H1 (cell line): ENCODE measurements at regions not wholly inside any gene's neighbourhood (a gene's known extent, or its start where the extent isn't known, plus 50 kb on each side); places are given as distances from the start of the nearest gene placed in this dataset.

ENCODE experiments used
- CTCF ChIA-PET: fragments of 300-600 bp; sonication (Branson Sonifier 250); formaldehyde crosslinking; loops from one replicate; lab custom pipeline; 2021; ENCODE audit not compliant: partially characterized antibody; lab: Charles Lee
- POLR2A ChIA-PET: fragments of 300-600 bp; sonication (Branson Sonifier 250); formaldehyde crosslinking; loops from one replicate; lab custom pipeline; 2021; ENCODE audit warnings: inconsistent platforms; ENCODE audit not compliant: partially characterized antibody; lab: Charles Lee
- DNase-seq, 2 experiments: peaks; one replicate each; pipeline versions ENCODE4 v3.0.0 to v3.0.0-alpha.2; 2010 to 2022; ENCODE audit warnings: low spot score in 2 of 2, low read depth in 1 of 2, mixed read lengths in 1 of 2
- FAIRE-seq: peaks from 2 replicates; lab custom pipeline; 2011; peaks lifted over from hg19 to GRCh38; lab: Jason Lieb, UNC
- H2AFZ ChIP-seq: 2 replicates; pipeline ENCODE4 v1.8.1; 2012; ENCODE audit warnings: low read length, inconsistent platforms
- H2AK5ac ChIP-seq: 2 replicates; pipeline ENCODE4 v1.6.1; 2013; ENCODE audit warnings: low read depth, low read length
- H2BK120ac ChIP-seq: replicated peaks from 2 replicates; pipeline ENCODE3; 2013; ENCODE audit warnings: low read depth, low read length, inconsistent platforms
- H2BK12ac ChIP-seq: 2 replicates; pipeline ENCODE4 v1.6.1; 2013; ENCODE audit warnings: low read depth, low read length
- H2BK15ac ChIP-seq: 2 replicates; pipeline ENCODE4 v1.6.1; 2013; ENCODE audit warnings: low read length
- H2BK20ac ChIP-seq: 2 replicates; pipeline ENCODE4 v1.6.1; 2013; ENCODE audit warnings: low read length
- H2BK5ac ChIP-seq: 2 replicates; pipeline ENCODE4 v1.6.1; 2013; ENCODE audit warnings: low read depth, low read length
- H3K14ac ChIP-seq: 2 replicates; pipeline ENCODE4 v1.6.1; 2013; ENCODE audit warnings: inconsistent platforms; ENCODE audit not compliant: insufficient read length
- H3K18ac ChIP-seq: 2 replicates; pipeline ENCODE4 v1.6.1; 2013; ENCODE audit warnings: low read length; ENCODE audit errors: extremely low read depth
- H3K23ac ChIP-seq: 2 replicates; pipeline ENCODE4 v1.6.1; 2013; ENCODE audit warnings: inconsistent platforms; ENCODE audit not compliant: insufficient read length
- H3K23me2 ChIP-seq: 2 replicates; pipeline ENCODE4 v1.6.1; 2013; ENCODE audit warnings: low read depth, low read length
- H3K27ac ChIP-seq: 2 replicates; pipeline ENCODE4 v1.6.1; 2011; ENCODE audit warnings: low read depth, low read length, inconsistent platforms
- H3K27me3 ChIP-seq, 4 experiments: replicated peaks in 1 of 4; 1 replicate in 1 of 4; 2 replicates in 3 of 4; pipeline versions ENCODE4 v1.6.1 to v1.8.1; 2011 to 2013; ENCODE audit warnings: low read length in 3 of 4, mild to moderate bottlenecking in 3 of 4, inconsistent platforms in 2 of 4, mixed read lengths in 2 of 4, moderate library complexity in 1 of 4; ENCODE audit not compliant: control insufficient read depth in 3 of 4, insufficient read depth in 3 of 4; ENCODE audit errors: extremely low read depth in 1 of 4
- H3K36me3 ChIP-seq, 4 experiments: 2 replicates each; pipeline versions ENCODE4 v1.6.1 to v1.8.1; 2011 to 2013; ENCODE audit warnings: mild to moderate bottlenecking in 4 of 4, low read length in 3 of 4, moderate library complexity in 2 of 4, control low read depth in 1 of 4, inconsistent platforms in 1 of 4; ENCODE audit not compliant: insufficient read depth in 4 of 4, control insufficient read depth in 2 of 4
- H3K4ac ChIP-seq: replicated peaks from 2 replicates; pipeline ENCODE3; 2013; ENCODE audit warnings: low read length, low read depth, mixed read lengths, inconsistent platforms; ENCODE audit not compliant: insufficient read length
- H3K4me1 ChIP-seq, 4 experiments: replicated peaks in 1 of 4; 1 replicate in 1 of 4; 2 replicates in 3 of 4; pipeline versions ENCODE4 v1.6.1 to v1.8.1; 2011 to 2013; ENCODE audit warnings: low read length in 3 of 4, inconsistent platforms in 2 of 4, mixed read lengths in 1 of 4; ENCODE audit not compliant: insufficient read depth in 4 of 4, control insufficient read depth in 3 of 4
- H3K4me2 ChIP-seq, 2 experiments: 2 replicates each; pipeline versions ENCODE4 v1.6.1 to v1.8.1; 2011 to 2013; ENCODE audit warnings: low read depth in 2 of 2, low read length in 2 of 2, control low read depth in 1 of 2, inconsistent platforms in 1 of 2, mild to moderate bottlenecking in 1 of 2; ENCODE audit not compliant: insufficient read depth in 1 of 2
- H3K4me3 ChIP-seq, 4 experiments: fragments of 200-600, 300-600 bp in 1 of 4; sonication (generic), shearing (Covaris generic), sonication (Bioruptor Twin) in 1 of 4; 2 replicates each; pipeline versions ENCODE4 v1.5.1 to v1.8.1; 2011 to 2016; ENCODE audit warnings: low read length in 4 of 4, low read depth in 3 of 4, control low read depth in 2 of 4, inconsistent platforms in 2 of 4, mild to moderate bottlenecking in 2 of 4, mixed read lengths in 1 of 4, moderate library complexity in 1 of 4; ENCODE audit not compliant: insufficient read depth in 2 of 4; ENCODE audit errors: extremely low read depth in 1 of 4
- H3K56ac ChIP-seq: replicated peaks from 2 replicates; pipeline ENCODE3; 2013; ENCODE audit warnings: low read depth, mild to moderate bottlenecking, mixed read lengths, low read length, inconsistent platforms; ENCODE audit not compliant: insufficient read length
- H3K79me1 ChIP-seq: 2 replicates; pipeline ENCODE4 v1.6.1; 2013; ENCODE audit warnings: low read depth, low read length, control low read depth
- H3K79me2 ChIP-seq, 2 experiments: 2 replicates each; pipeline versions ENCODE4 v1.6.1 to v1.8.1; 2012 to 2013; ENCODE audit warnings: low read length in 2 of 2, mild to moderate bottlenecking in 2 of 2, inconsistent platforms in 1 of 2; ENCODE audit not compliant: insufficient read depth in 2 of 2, control insufficient read depth in 1 of 2
- H3K9ac ChIP-seq, 4 experiments: replicated peaks in 1 of 4; 1 replicate in 1 of 4; 2 replicates in 3 of 4; pipeline versions ENCODE4 v1.6.1 to v1.8.1; 2011 to 2013; ENCODE audit warnings: low read depth in 3 of 4, low read length in 3 of 4, control low read depth in 2 of 4, mild to moderate bottlenecking in 2 of 4, moderate library complexity in 2 of 4, inconsistent platforms in 1 of 4; ENCODE audit errors: extremely low read depth in 1 of 4
- H3K9me3 ChIP-seq, 2 experiments: 2 replicates each; pipeline versions ENCODE4 v1.6.1 to v1.8.1; 2012 to 2013; ENCODE audit warnings: mild to moderate bottlenecking in 2 of 2, moderate library complexity in 2 of 2, control low read depth in 1 of 2, inconsistent platforms in 1 of 2, low read depth in 1 of 2, low read length in 1 of 2, mixed read lengths in 1 of 2; ENCODE audit not compliant: insufficient read depth in 2 of 2
- H4K20me1 ChIP-seq, 2 experiments: replicated peaks in 1 of 2; 2 replicates each; pipeline versions ENCODE3 to v1.8.1; 2011 to 2013; ENCODE audit warnings: inconsistent platforms in 2 of 2, low read length in 2 of 2, mild to moderate bottlenecking in 1 of 2; ENCODE audit not compliant: insufficient read depth in 2 of 2, control insufficient read depth in 1 of 2
- H4K5ac ChIP-seq: 2 replicates; pipeline ENCODE4 v1.6.1; 2013; ENCODE audit warnings: low read length, low read depth, mixed read lengths, inconsistent platforms; ENCODE audit not compliant: insufficient read length
- H4K8ac ChIP-seq: 2 replicates; pipeline ENCODE4 v1.8.0; 2013; ENCODE audit warnings: mild to moderate bottlenecking, moderate library complexity, low read length, inconsistent platforms; ENCODE audit not compliant: insufficient read depth; ENCODE audit errors: extremely low read depth
- H4K91ac ChIP-seq: replicated peaks from 2 replicates; pipeline ENCODE3; 2013; ENCODE audit warnings: low read length, mixed read lengths, inconsistent platforms; ENCODE audit not compliant: insufficient read length
- BRCA1 ChIP-seq: IDR thresholded peaks from 2 replicates; pipeline ENCODE4 v1.6.1; 2012; ENCODE audit warnings: low read depth, low read length, improper control_type of control experiment
- CHD2 ChIP-seq: IDR thresholded peaks from 2 replicates; pipeline ENCODE4 v1.6.1; 2012; ENCODE audit warnings: low read length, improper control_type of control experiment
- E2F6 ChIP-seq: IDR thresholded peaks from 2 replicates; pipeline ENCODE4 v1.6.1; 2012; ENCODE audit warnings: inconsistent platforms
- EGR1 ChIP-seq: IDR thresholded peaks from 2 replicates; pipeline ENCODE4 v1.6.1; 2011; ENCODE audit warnings: low read depth, low read length, borderline replicate concordance
- FOSL1 ChIP-seq: IDR thresholded peaks from 2 replicates; pipeline ENCODE4 v1.6.1; 2011; ENCODE audit warnings: mild to moderate bottlenecking, low read depth, low read length, moderate library complexity; ENCODE audit not compliant: insufficient read depth
- GABPA ChIP-seq: IDR thresholded peaks from 2 replicates; pipeline ENCODE4 v1.6.1; 2011; ENCODE audit warnings: mild to moderate bottlenecking, low read length, moderate library complexity, borderline replicate concordance; ENCODE audit not compliant: insufficient read depth
- GTF2F1 ChIP-seq: IDR thresholded peaks from 2 replicates; pipeline ENCODE4 v1.6.1; 2012; ENCODE audit warnings: low read depth, low read length, improper control_type of control experiment, borderline replicate concordance
- KDM5A ChIP-seq: fragments of 200-600 bp; IDR thresholded peaks from 2 replicates; pipeline ENCODE4 v1.7.1; 2012; ENCODE audit warnings: mild to moderate bottlenecking, low read length, inconsistent platforms, mixed read lengths
- NANOG ChIP-seq: IDR thresholded peaks from 2 replicates; pipeline ENCODE4 v1.6.1; 2011; ENCODE audit warnings: low read length, low read depth, mild to moderate bottlenecking, inconsistent platforms; ENCODE audit not compliant: insufficient read depth, poor library complexity, severe bottlenecking
- POLR2A ChIP-seq, 2 experiments: IDR thresholded peaks; 1 replicate in 1 of 2; 2 replicates in 1 of 2; pipeline ENCODE4 v1.6.1; 2011; ENCODE audit warnings: low read depth in 2 of 2, low read length in 2 of 2, mild to moderate bottlenecking in 2 of 2; ENCODE audit errors: control extremely low read depth in 1 of 2
- POLR2AphosphoS5 ChIP-seq: IDR thresholded peaks from 2 replicates; pipeline ENCODE4 v1.6.1; 2011; ENCODE audit warnings: low read depth, low read length
- RFX5 ChIP-seq: IDR thresholded peaks from 2 replicates; pipeline ENCODE4 v1.6.1; 2011; ENCODE audit warnings: low read depth, low read length, improper control_type of control experiment, borderline replicate concordance
- SAP30 ChIP-seq: fragments of 300-600 bp; sonication (generic); IDR thresholded peaks from 2 replicates; pipeline ENCODE4 v1.7.1; 2012; ENCODE audit warnings: low read length, moderate library complexity, mild to moderate bottlenecking, inconsistent platforms; ENCODE audit not compliant: insufficient read depth, insufficient replicate concordance
- SIX5 ChIP-seq: IDR thresholded peaks from 2 replicates; pipeline ENCODE4 v1.6.1; 2011; ENCODE audit warnings: mild to moderate bottlenecking, low read depth, low read length
- SP4 ChIP-seq: IDR thresholded peaks from 2 replicates; pipeline ENCODE4 v1.6.1; 2012; ENCODE audit warnings: low read length, inconsistent platforms
- ZNF274 ChIP-seq: IDR thresholded peaks from 2 replicates; pipeline ENCODE4 v1.7.0; 2012; ENCODE audit warnings: low read length, borderline replicate concordance; ENCODE audit errors: extremely low read depth

GRCh38 chr1:230584660-230585059 is 57.6 kb upstream of the COG2 start:
- DNase-seq (no peak), FAIRE-seq (no peak)
- no peak overlapping the region for H3K4me3 ChIP-seq
- no peak overlapping the region for H2BK5ac ChIP-seq
- no peaks in the 10 kb centered on the region for H3K79me2 ChIP-seq
- H3K36me3 ChIP-seq: no peaks in the 10 kb centered on the region
- H2BK20ac ChIP-seq: no peak overlapping the region
- no peak overlapping the region for H3K14ac ChIP-seq
- H3K23ac ChIP-seq: no peak overlapping the region
- no peak overlapping the region for H2BK15ac ChIP-seq
- H3K4me1 ChIP-seq: peaks cover 0 to 1% (median 0%) of the 10 kb centered on the region in 4 experiments; a peak in 1 of 7 replicates
- no peak overlapping the region for H3K9ac ChIP-seq
- no peak overlapping the region for H3K56ac ChIP-seq
- no peak overlapping the region for H3K27ac ChIP-seq
- no peak overlapping the region for H3K4ac ChIP-seq
- no peak overlapping the region for H4K5ac ChIP-seq
- H2AFZ ChIP-seq: no peak overlapping the region
- ChIA-PET POLR2A (no interaction called here), CTCF (interaction anchor here (1.2 to 2.1 kb wide), 3 partner anchors 18 to 257 kb away, joined by 3 to 5 read pairs (median 5); partner anchors contain the start of gene COG2)
- H4K91ac ChIP-seq: no peak overlapping the region
- H3K4me2 ChIP-seq: no peak overlapping the region
- no peaks in the 10 kb centered on the region for H3K27me3 ChIP-seq
- H2BK12ac ChIP-seq: no peak overlapping the region
- peaks cover 0 to 1% of the 10 kb centered on the region in 2 experiments for H4K20me1 ChIP-seq
- H4K8ac ChIP-seq: no peak overlapping the region
- peaks cover 7% of the 10 kb centered on the region; the same call in 1 of the 2 replicates for H3K23me2 ChIP-seq
- H2BK120ac ChIP-seq: no peak overlapping the region
- no peaks in the 10 kb centered on the region for H3K79me1 ChIP-seq
- no peak overlapping the region for H3K18ac ChIP-seq
- peaks cover 6% of the 10 kb centered on the region in 2 experiments; a peak in 3 of 4 replicates for H3K9me3 ChIP-seq
- H2AK5ac ChIP-seq: no peak overlapping the region
- TF ChIP-seq EGR1 (no peak), GABPA (no peak), SIX5 (no peak), KDM5A (no peak), POLR2AphosphoS5 (no peak), E2F6 (no peak), RFX5 (no peak), GTF2F1 (no peak), BRCA1 (no peak), SP4 (no peak), NANOG (no peak), POLR2A (IDR thresholded peaks at IDR 0.05; ENCODE audit: control extremely low read depth in 1 of 2, low read depth in 2 of 2, low read length in 2 of 2) (no peak), ZNF274 (no peak), FOSL1 (no peak), SAP30 (no peak), CHD2 (no peak)
